ENCODE measurements at regions not wholly inside any gene's neighbourhood (a gene's known extent, or its start where the extent isn't known, plus 50 kb on each side); places are given as distances from the start of the nearest gene placed in this dataset.

DNA sequence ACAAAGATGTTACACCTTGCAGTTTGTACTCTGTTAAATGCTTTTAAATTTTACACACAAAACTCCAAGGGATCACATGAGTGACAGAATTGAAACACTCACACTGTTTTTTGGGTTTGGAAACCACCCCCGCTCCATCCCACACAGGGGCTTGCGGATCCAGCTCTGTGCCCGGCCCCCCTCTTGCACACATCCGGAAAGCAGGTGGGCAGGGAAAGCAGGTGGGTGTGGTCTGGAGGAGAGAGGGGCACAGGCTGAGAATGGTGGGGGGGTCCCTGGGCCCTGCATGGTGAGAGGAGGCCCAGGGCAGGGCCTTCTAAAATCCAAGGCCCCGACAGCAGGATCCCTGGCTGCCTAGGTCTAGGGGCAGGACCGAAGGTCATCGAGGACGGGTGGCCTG lies 88.5 kb upstream of the HPCAL1 start:
- TF ChIP-seq EZH2 (IDR thresholded peaks at IDR 0.05) (no peak), POLR2AphosphoS5 (IDR thresholded peaks at IDR 0.05; ENCODE audit: borderline replicate concordance, low read depth, low read length) (no peak), FOXP2 (optimal IDR thresholded peaks at IDR 0.05; ENCODE audit: control extremely low read depth, extremely low read length, insufficient read depth) (no peak)

Data from SK-N-MC (cell line).